Neural cell (in vitro differentiated cells): ENCODE measurements at regions not wholly inside any gene's neighbourhood (a gene's known extent, or its start where the extent isn't known, plus 50 kb on each side); places are given as distances from the start of the nearest gene placed in this dataset.

ENCODE experiments used
- H2AFZ ChIP-seq: fragments of 200-600, 300-800 bp; sonication (generic), shearing (Covaris generic); 2 replicates; pipeline ENCODE4 v1.6.0; 2014; ENCODE audit warnings: low read depth, mild to moderate bottlenecking, antibody characterized with exemption, low read length, moderate library complexity
- H3F3A ChIP-seq: fragments of 200-600 bp; shearing (Covaris generic); 2 replicates; pipeline ENCODE4 v1.6.1; 2016; ENCODE audit warnings: mild to moderate bottlenecking, moderate library complexity, mixed read lengths, antibody characterized with exemption, low read length; ENCODE audit not compliant: insufficient read depth, poor library complexity, severe bottlenecking
- H3K27ac ChIP-seq: fragments of 200-600, 300-800 bp; sonication (generic), shearing (Covaris generic); 2 replicates; pipeline ENCODE4 v1.5.1; 2014; ENCODE audit warnings: mild to moderate bottlenecking, low read length, moderate library complexity
- H3K27me3 ChIP-seq: fragments of 300-800, 200-600 bp; sonication (generic), shearing (Covaris generic); 2 replicates; pipeline ENCODE4 v1.6.0; 2014; ENCODE audit warnings: mild to moderate bottlenecking, low read depth, low read length, moderate library complexity; ENCODE audit not compliant: insufficient read depth
- H3K36me3 ChIP-seq: fragments of 300-800, 200-600 bp; sonication (generic), shearing (Covaris generic); 2 replicates; pipeline ENCODE4 v1.5.1; 2014; ENCODE audit warnings: mild to moderate bottlenecking, antibody characterized with exemption, low read length, moderate library complexity; ENCODE audit not compliant: insufficient read depth
- H3K4me2 ChIP-seq: fragments of 300-800, 200-600 bp; sonication (generic), shearing (Covaris generic); 2 replicates; pipeline ENCODE4 v1.6.0; 2014; ENCODE audit warnings: mild to moderate bottlenecking, low read length
- H3K4me3 ChIP-seq: fragments of 300-800, 200-600 bp; sonication (generic), shearing (Covaris generic); 2 replicates; pipeline ENCODE4 v1.5.1; 2014; ENCODE audit warnings: mild to moderate bottlenecking, low read length, moderate library complexity
- H3K79me2 ChIP-seq: fragments of 200-600 bp; shearing (Covaris generic); replicated peaks from 2 replicates; pipeline ENCODE4 v1.6.0; 2014; ENCODE audit warnings: mild to moderate bottlenecking, low read length, moderate library complexity; ENCODE audit not compliant: insufficient read depth
- H3K9ac ChIP-seq: fragments of 300-800, 200-600 bp; sonication (generic), shearing (Covaris generic); 2 replicates; pipeline ENCODE4 v1.6.1; 2016; ENCODE audit warnings: mild to moderate bottlenecking, low read length, mixed read lengths
- H3K9me2 ChIP-seq: fragments of 200-600 bp; shearing (Covaris generic); 2 replicates; pipeline ENCODE4 v1.6.1; 2016; ENCODE audit warnings: mild to moderate bottlenecking, low read length, mixed read lengths; ENCODE audit not compliant: insufficient read depth
- H3K9me3 ChIP-seq: fragments of 200-600, 300-800 bp; sonication (generic), shearing (Covaris generic); 2 replicates; pipeline ENCODE4 v1.6.1; 2016; ENCODE audit warnings: mild to moderate bottlenecking, mixed run types, low read length, moderate library complexity, mixed read lengths
- H4K20me1 ChIP-seq: fragments of 200-600 bp; shearing (Covaris generic); 2 replicates; pipeline ENCODE4 v1.6.1; 2016; ENCODE audit warnings: mild to moderate bottlenecking, mixed run types; ENCODE audit not compliant: insufficient read depth
- EP300 ChIP-seq: fragments of 450-650 bp; conservative IDR thresholded peaks from 2 replicates; pipeline ENCODE4 v1.6.1; 2014; ENCODE audit warnings: antibody characterized with exemption, mild to moderate bottlenecking, moderate library complexity; ENCODE audit not compliant: poor library complexity, severe bottlenecking
- EZH2 ChIP-seq: fragments of 200-600, 300-800 bp; shearing (Covaris generic), sonication (generic); IDR thresholded peaks from 2 replicates; pipeline ENCODE4 v1.6.1; 2014; ENCODE audit warnings: antibody characterized with exemption, low read length, borderline replicate concordance, mild to moderate bottlenecking; ENCODE audit not compliant: insufficient read depth, poor library complexity, severe bottlenecking
- MXI1 ChIP-seq: fragments of 450-650 bp; conservative IDR thresholded peaks from 2 replicates; pipeline ENCODE4 v1.6.1; 2014; ENCODE audit warnings: antibody characterized with exemption, mild to moderate bottlenecking; ENCODE audit not compliant: poor library complexity, severe bottlenecking
- POLR2AphosphoS5 ChIP-seq: IDR thresholded peaks from 2 replicates; pipeline ENCODE4 v1.6.1; 2012
- RAD21 ChIP-seq: fragments of 450-650 bp; conservative IDR thresholded peaks from 2 replicates; pipeline ENCODE4 v1.6.1; 2014; ENCODE audit warnings: antibody characterized with exemption, mild to moderate bottlenecking, moderate library complexity
- SMC3 ChIP-seq: fragments of 450-650 bp; conservative IDR thresholded peaks from 2 replicates; pipeline ENCODE4 v1.6.1; 2014; ENCODE audit warnings: antibody characterized with exemption, mild to moderate bottlenecking, moderate library complexity; ENCODE audit not compliant: poor library complexity
- TAF1 ChIP-seq: IDR thresholded peaks from 2 replicates; pipeline ENCODE4 v1.6.1; 2012; ENCODE audit warnings: low read depth
- TF ChIP-seq, protein P1 (sequence below): IDR thresholded peaks from 2 replicates; pipeline ENCODE4 v1.6.1; 2012; ENCODE audit warnings: borderline replicate concordance
- TF ChIP-seq, protein P2 (sequence below): fragments of 450-650 bp; IDR thresholded peaks from 2 replicates; pipeline ENCODE4 v1.5.1; 2014; ENCODE audit warnings: antibody characterized with exemption, mild to moderate bottlenecking, moderate library complexity; ENCODE audit not compliant: poor library complexity, severe bottlenecking

GRCh38 chr1:102050556-102050955, 53.8 kb upstream of the OLFM3 start:
- Histone ChIP-seq H3K9me3 (no peaks in the 10 kb centered on the region), H2AFZ (no peak overlapping the region)

DNA sequence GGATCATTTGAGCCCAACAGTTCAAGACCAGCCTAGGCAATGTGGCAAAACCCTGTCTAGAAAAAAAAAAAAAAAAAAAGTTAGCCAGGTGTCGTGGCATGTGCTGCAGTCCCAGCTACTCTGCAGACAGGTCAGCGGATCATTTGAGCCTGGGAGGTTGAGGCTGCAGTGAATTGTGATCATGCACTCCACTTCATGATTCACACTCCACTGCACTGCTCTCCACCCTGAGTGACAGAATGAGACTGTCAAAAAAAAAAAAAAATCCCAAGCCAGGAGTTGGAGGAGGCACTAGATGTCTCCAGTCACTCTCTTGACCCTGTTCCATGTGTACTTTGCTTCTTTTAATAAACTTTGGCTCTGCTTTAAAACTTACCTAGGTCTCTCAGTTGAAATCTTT, 51.0 kb upstream of the OLFM3 start:
- Histone ChIP-seq H3K9me2 (no peaks in the 10 kb centered on the region), H3K4me3 (no peak overlapping the region), H3F3A (no peaks in the 10 kb centered on the region), H2AFZ (no peak overlapping the region), H3K27me3 (no peaks in the 10 kb centered on the region), H3K27ac (no peak overlapping the region), H3K9ac (no peak overlapping the region), H3K9me3 (no peaks in the 10 kb centered on the region), H3K36me3 (no peaks in the 10 kb centered on the region), H4K20me1 (no peaks in the 10 kb centered on the region), H3K4me2 (no peak overlapping the region), H3K79me2 (no peaks in the 10 kb centered on the region)
- TF ChIP-seq, protein P1, sequence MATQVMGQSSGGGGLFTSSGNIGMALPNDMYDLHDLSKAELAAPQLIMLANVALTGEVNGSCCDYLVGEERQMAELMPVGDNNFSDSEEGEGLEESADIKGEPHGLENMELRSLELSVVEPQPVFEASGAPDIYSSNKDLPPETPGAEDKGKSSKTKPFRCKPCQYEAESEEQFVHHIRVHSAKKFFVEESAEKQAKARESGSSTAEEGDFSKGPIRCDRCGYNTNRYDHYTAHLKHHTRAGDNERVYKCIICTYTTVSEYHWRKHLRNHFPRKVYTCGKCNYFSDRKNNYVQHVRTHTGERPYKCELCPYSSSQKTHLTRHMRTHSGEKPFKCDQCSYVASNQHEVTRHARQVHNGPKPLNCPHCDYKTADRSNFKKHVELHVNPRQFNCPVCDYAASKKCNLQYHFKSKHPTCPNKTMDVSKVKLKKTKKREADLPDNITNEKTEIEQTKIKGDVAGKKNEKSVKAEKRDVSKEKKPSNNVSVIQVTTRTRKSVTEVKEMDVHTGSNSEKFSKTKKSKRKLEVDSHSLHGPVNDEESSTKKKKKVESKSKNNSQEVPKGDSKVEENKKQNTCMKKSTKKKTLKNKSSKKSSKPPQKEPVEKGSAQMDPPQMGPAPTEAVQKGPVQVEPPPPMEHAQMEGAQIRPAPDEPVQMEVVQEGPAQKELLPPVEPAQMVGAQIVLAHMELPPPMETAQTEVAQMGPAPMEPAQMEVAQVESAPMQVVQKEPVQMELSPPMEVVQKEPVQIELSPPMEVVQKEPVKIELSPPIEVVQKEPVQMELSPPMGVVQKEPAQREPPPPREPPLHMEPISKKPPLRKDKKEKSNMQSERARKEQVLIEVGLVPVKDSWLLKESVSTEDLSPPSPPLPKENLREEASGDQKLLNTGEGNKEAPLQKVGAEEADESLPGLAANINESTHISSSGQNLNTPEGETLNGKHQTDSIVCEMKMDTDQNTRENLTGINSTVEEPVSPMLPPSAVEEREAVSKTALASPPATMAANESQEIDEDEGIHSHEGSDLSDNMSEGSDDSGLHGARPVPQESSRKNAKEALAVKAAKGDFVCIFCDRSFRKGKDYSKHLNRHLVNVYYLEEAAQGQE: no peak
- TF ChIP-seq, protein P2, sequence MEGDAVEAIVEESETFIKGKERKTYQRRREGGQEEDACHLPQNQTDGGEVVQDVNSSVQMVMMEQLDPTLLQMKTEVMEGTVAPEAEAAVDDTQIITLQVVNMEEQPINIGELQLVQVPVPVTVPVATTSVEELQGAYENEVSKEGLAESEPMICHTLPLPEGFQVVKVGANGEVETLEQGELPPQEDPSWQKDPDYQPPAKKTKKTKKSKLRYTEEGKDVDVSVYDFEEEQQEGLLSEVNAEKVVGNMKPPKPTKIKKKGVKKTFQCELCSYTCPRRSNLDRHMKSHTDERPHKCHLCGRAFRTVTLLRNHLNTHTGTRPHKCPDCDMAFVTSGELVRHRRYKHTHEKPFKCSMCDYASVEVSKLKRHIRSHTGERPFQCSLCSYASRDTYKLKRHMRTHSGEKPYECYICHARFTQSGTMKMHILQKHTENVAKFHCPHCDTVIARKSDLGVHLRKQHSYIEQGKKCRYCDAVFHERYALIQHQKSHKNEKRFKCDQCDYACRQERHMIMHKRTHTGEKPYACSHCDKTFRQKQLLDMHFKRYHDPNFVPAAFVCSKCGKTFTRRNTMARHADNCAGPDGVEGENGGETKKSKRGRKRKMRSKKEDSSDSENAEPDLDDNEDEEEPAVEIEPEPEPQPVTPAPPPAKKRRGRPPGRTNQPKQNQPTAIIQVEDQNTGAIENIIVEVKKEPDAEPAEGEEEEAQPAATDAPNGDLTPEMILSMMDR: no peak
- no peak for TF ChIP-seq RAD21
- no peak for TF ChIP-seq POLR2AphosphoS5
- no peak for TF ChIP-seq EP300
- TF ChIP-seq EZH2: no peak
- TF ChIP-seq MXI1: no peak
- no peak for TF ChIP-seq SMC3

More at GRCh38 chr1:102050556-102050955, 53.8 kb upstream of the OLFM3 start:
- Histone ChIP-seq H4K20me1 (no peaks in the 10 kb centered on the region), H3K27ac (no peak overlapping the region), H3K36me3 (no peaks in the 10 kb centered on the region), H3K4me3 (no peak overlapping the region), H3K4me2 (no peak overlapping the region), H3F3A (no peaks in the 10 kb centered on the region), H3K79me2 (no peaks in the 10 kb centered on the region), H3K9ac (no peak overlapping the region), H3K27me3 (no peaks in the 10 kb centered on the region), H3K9me2 (no peaks in the 10 kb centered on the region)
- TF ChIP-seq, protein P1: no peak
- TF ChIP-seq, protein P2: no peak
- no peak for TF ChIP-seq RAD21
- TF ChIP-seq TAF1: no peak
- no peak for TF ChIP-seq EZH2
- no peak for TF ChIP-seq EP300
- no peak for TF ChIP-seq SMC3
- TF ChIP-seq MXI1: no peak
- TF ChIP-seq POLR2AphosphoS5: no peak
